ENCODE measurements at regions not wholly inside any gene's neighbourhood (a gene's known extent, or its start where the extent isn't known, plus 50 kb on each side); places are given as distances from the start of the nearest gene placed in this dataset.

DNA sequence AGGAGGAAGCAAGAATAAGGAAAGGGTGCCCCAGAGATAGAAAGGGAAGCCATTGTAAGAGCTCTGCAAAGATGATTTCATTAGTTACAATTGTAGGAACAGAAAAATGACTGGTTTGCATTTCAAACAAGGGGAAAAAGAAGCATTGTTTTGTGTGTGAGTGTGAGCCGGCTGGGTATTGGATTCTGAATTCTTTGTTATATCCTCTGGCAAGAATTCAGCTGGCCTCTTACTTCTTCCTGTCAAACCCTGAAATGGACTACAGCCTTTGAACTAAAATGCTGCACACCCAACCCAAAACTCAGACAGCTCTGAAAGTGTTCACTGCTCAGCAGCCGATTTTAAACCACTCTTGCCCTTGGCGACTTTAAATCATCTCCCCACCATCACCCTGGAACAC lies 461.3 kb downstream of the PMP22 start:
- peaks cover 4% of the 10 kb centered on the region for H3K4me1 Mint-ChIP-seq (ENCODE audit: low read depth)
- TF ChIP-seq, protein P1, sequence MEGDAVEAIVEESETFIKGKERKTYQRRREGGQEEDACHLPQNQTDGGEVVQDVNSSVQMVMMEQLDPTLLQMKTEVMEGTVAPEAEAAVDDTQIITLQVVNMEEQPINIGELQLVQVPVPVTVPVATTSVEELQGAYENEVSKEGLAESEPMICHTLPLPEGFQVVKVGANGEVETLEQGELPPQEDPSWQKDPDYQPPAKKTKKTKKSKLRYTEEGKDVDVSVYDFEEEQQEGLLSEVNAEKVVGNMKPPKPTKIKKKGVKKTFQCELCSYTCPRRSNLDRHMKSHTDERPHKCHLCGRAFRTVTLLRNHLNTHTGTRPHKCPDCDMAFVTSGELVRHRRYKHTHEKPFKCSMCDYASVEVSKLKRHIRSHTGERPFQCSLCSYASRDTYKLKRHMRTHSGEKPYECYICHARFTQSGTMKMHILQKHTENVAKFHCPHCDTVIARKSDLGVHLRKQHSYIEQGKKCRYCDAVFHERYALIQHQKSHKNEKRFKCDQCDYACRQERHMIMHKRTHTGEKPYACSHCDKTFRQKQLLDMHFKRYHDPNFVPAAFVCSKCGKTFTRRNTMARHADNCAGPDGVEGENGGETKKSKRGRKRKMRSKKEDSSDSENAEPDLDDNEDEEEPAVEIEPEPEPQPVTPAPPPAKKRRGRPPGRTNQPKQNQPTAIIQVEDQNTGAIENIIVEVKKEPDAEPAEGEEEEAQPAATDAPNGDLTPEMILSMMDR (IDR thresholded peaks at IDR 0.05; ENCODE audit: unreplicated experiment), result no peak
- no peak overlapping the region for H3K27ac Mint-ChIP-seq
- H3K27me3 Mint-ChIP-seq, result no peaks in the 10 kb centered on the region
- H3K9me3 Mint-ChIP-seq (ENCODE audit: low read depth), result peaks cover 20% of the 10 kb centered on the region
- no peak for DNase-seq (ENCODE audit: low spot score, unreplicated experiment)
- H3K4me3 Mint-ChIP-seq (ENCODE audit: low read depth), result no peak overlapping the region
- H3K36me3 Mint-ChIP-seq (ENCODE audit: insufficient read depth), result peaks cover 3% of the 10 kb centered on the region

DNA sequence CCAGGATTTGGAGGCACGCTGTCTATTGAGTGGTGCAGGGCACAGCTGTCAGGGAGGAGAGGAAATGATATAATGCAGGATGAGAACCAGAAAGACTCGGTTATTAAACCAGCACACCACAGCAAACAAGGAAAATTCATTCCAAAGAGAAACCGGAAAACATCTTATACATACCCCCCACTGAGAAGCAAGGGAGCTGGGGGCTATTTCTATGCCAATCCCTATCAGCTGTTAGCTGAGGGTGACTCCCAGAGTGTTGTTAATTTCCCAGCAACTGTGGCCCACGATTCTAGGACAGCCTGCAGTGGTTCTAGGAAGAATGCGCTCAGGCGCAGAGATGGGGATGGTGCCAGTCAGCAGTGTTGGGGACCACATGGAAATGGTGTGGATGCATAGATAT lies 467.3 kb downstream of the PMP22 start:
- Mint-ChIP-seq H3K4me3 (ENCODE audit: low read depth) (no peak overlapping the region), H3K27me3 (no peaks in the 10 kb centered on the region), H3K36me3 (ENCODE audit: insufficient read depth) (no peaks in the 10 kb centered on the region), H3K4me1 (ENCODE audit: low read depth) (peaks cover 10% of the 10 kb centered on the region), H3K27ac (no peak overlapping the region), H3K9me3 (ENCODE audit: low read depth) (peaks cover 8% of the 10 kb centered on the region)
- TF ChIP-seq, protein P1 (IDR thresholded peaks at IDR 0.05; ENCODE audit: unreplicated experiment), result no peak
- DNase-seq (ENCODE audit: low spot score, unreplicated experiment), result no peak

DNA sequence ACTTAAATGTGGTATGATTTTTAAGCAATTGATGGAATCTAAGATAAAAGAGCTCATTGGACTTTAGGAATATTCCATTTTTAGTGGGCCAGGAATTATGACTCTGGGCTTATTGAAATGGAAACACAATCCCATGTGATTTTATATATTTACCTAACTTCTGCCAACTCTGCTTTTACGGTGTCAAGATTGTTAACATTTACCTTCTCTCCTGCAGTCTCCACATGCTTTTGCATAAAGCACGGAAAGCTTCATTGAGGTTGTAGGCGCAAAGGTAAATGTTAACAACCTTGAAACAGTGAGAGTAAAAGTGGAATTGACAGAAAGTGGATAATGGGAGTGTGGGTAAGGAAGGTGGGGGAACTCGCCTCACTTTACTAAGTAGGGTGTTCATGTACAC lies 468.1 kb downstream of the PMP22 start:
- Mint-ChIP-seq H3K4me3 (ENCODE audit: low read depth) (no peak overlapping the region), H3K27ac (no peak overlapping the region), H3K27me3 (peaks cover 2% of the 10 kb centered on the region), H3K4me1 (ENCODE audit: low read depth) (peaks cover 10% of the 10 kb centered on the region), H3K36me3 (ENCODE audit: insufficient read depth) (no peaks in the 10 kb centered on the region), H3K9me3 (ENCODE audit: low read depth) (peaks cover 8% of the 10 kb centered on the region)
- TF ChIP-seq, protein P1 (IDR thresholded peaks at IDR 0.05; ENCODE audit: unreplicated experiment), result no peak
- DNase-seq (ENCODE audit: low spot score, unreplicated experiment), result no peak

DNA sequence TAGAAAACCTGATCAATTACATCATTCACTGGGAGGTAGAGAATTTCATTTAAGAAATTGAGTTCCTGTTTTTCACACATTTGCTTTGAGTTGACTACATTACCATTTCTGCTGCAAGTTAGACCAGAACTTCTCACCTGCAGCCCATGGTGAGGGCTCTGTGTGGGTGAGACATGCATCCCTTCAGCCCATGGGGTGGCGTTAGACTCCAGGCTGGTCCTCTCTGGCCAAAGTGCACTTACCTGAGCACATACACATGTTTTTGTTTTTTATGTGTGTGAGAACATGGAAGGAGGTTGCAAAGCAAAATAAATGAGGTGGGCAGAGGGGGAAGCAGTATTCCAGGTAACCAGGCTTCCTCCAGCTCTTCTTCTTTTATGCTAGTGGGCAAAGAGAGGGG lies 470.2 kb downstream of the PMP22 start:
- no peak overlapping the region for H3K4me3 Mint-ChIP-seq (ENCODE audit: low read depth)
- TF ChIP-seq, protein P1 (IDR thresholded peaks at IDR 0.05; ENCODE audit: unreplicated experiment), result no peak
- no peaks in the 10 kb centered on the region for H3K36me3 Mint-ChIP-seq (ENCODE audit: insufficient read depth)
- H3K27ac Mint-ChIP-seq, result no peak overlapping the region
- H3K9me3 Mint-ChIP-seq (ENCODE audit: low read depth), result peaks cover 1% of the 10 kb centered on the region
- H3K4me1 Mint-ChIP-seq (ENCODE audit: low read depth), result peaks cover 12% of the 10 kb centered on the region
- DNase-seq (ENCODE audit: low spot score, unreplicated experiment), result no peak
- peaks cover 18% of the 10 kb centered on the region for H3K27me3 Mint-ChIP-seq

DNA sequence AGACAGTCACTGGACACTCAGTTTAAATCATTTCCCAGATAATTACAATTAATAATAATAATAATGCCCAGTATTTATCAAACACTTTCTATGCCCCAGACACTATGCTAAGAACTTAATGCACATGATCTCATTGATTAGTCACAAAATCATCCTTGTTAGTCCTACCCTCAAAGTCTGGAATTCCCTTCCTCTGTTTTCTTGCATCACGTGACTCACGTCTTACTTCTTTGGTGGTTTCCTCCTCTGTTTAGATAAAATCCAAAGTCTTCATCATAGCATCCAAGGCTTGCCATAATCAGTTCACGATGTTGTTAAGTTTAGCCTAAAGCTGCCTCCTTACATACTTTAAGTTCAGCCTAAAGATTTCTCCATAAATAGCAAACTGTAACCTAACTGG lies 471.9 kb downstream of the PMP22 start:
- DNase-seq (ENCODE audit: low spot score, unreplicated experiment), result no peak
- no peaks in the 10 kb centered on the region for H3K9me3 Mint-ChIP-seq (ENCODE audit: low read depth)
- H3K27ac Mint-ChIP-seq, result no peak overlapping the region
- peaks cover 12% of the 10 kb centered on the region for H3K4me1 Mint-ChIP-seq (ENCODE audit: low read depth)
- TF ChIP-seq, protein P1 (IDR thresholded peaks at IDR 0.05; ENCODE audit: unreplicated experiment), result no peak
- H3K4me3 Mint-ChIP-seq (ENCODE audit: low read depth), result no peak overlapping the region
- H3K36me3 Mint-ChIP-seq (ENCODE audit: insufficient read depth), result no peaks in the 10 kb centered on the region
- peaks cover 31% of the 10 kb centered on the region for H3K27me3 Mint-ChIP-seq
